Neuronal stem cell (in vitro differentiated cells): ENCODE measurements at regions not wholly inside any gene's neighbourhood (a gene's known extent, or its start where the extent isn't known, plus 50 kb on each side); places are given as distances from the start of the nearest gene placed in this dataset.

ENCODE experiments used
- DNase-seq: peaks from one replicate; pipeline ENCODE4 v3.0.0-alpha.2; 2013; ENCODE audit warnings: low spot score
- H2AFZ ChIP-seq: one replicate; pipeline ENCODE4 v1.6.1; 2013; ENCODE audit warnings: mild to moderate bottlenecking, low read length, inconsistent platforms
- H2AK5ac ChIP-seq: 2 replicates; pipeline ENCODE4 v1.6.1; 2013; ENCODE audit warnings: low read depth, mild to moderate bottlenecking, inconsistent platforms, low read length, moderate library complexity, mixed read lengths
- H2BK120ac ChIP-seq: 2 replicates; pipeline ENCODE4 v1.6.1; 2013; ENCODE audit warnings: low read depth, mild to moderate bottlenecking, inconsistent platforms, low read length, moderate library complexity, mixed read lengths
- H2BK12ac ChIP-seq: one replicate; pipeline ENCODE4 v1.6.1; 2013; ENCODE audit warnings: low read length, inconsistent platforms
- H2BK15ac ChIP-seq: 2 replicates; pipeline ENCODE4 v1.6.1; 2013; ENCODE audit warnings: mild to moderate bottlenecking, low read length, inconsistent platforms, mixed read lengths
- H2BK5ac ChIP-seq: one replicate; pipeline ENCODE4 v1.6.1; 2013; ENCODE audit warnings: inconsistent platforms, mild to moderate bottlenecking, low read length, moderate library complexity
- H3K14ac ChIP-seq: one replicate; pipeline ENCODE4 v1.6.1; 2013; ENCODE audit warnings: low read length, inconsistent platforms
- H3K18ac ChIP-seq: 2 replicates; pipeline ENCODE4 v1.6.1; 2013; ENCODE audit warnings: low read length, inconsistent platforms
- H3K23ac ChIP-seq: 2 replicates; pipeline ENCODE4 v1.6.1; 2013; ENCODE audit warnings: low read depth, mild to moderate bottlenecking, mixed read lengths, low read length, inconsistent platforms; ENCODE audit not compliant: poor library complexity
- H3K27ac ChIP-seq: replicated peaks from 3 replicates; pipeline ENCODE4 v1.5.1; 2013; ENCODE audit warnings: low read length, inconsistent platforms
- H3K27me3 ChIP-seq, 3 experiments: 2 replicates each; pipeline ENCODE4 v1.6.1; 2013; ENCODE audit warnings: low read length in 3 of 3, mild to moderate bottlenecking in 2 of 3, inconsistent platforms in 1 of 3, low read depth in 1 of 3, mixed read lengths in 1 of 3, moderate library complexity in 1 of 3; ENCODE audit not compliant: control insufficient read depth in 3 of 3, insufficient read depth in 3 of 3
- H3K36me3 ChIP-seq, 2 donors: replicated peaks in 1 of 2; 2 replicates each; pipeline ENCODE4 v1.6.1; 2013; ENCODE audit warnings: low read length in 2 of 2; ENCODE audit not compliant: control insufficient read depth in 2 of 2, insufficient read depth in 2 of 2
- H3K4ac ChIP-seq: 2 replicates; pipeline ENCODE4 v1.6.1; 2013; ENCODE audit warnings: inconsistent platforms, mild to moderate bottlenecking, low read length, moderate library complexity
- H3K4me1 ChIP-seq, 2 donors: 1 replicate in 1 of 2; 2 replicates in 1 of 2; pipeline ENCODE4 v1.6.1; 2013; ENCODE audit warnings: low read length in 2 of 2, low read depth in 1 of 2; ENCODE audit not compliant: control insufficient read depth in 2 of 2, insufficient read depth in 1 of 2
- H3K4me2 ChIP-seq: one replicate; pipeline ENCODE4 v1.6.1; 2013; ENCODE audit warnings: mild to moderate bottlenecking, low read length, inconsistent platforms; ENCODE audit not compliant: insufficient read depth, poor library complexity, severe bottlenecking
- H3K4me3 ChIP-seq, 2 donors: 2 replicates each; pipeline ENCODE4 v1.5.1; 2013; ENCODE audit warnings: low read length in 2 of 2, mild to moderate bottlenecking in 2 of 2, inconsistent platforms in 1 of 2, moderate library complexity in 1 of 2
- H3K79me1 ChIP-seq: one replicate; pipeline ENCODE4 v1.6.1; 2013; ENCODE audit warnings: low read depth, mild to moderate bottlenecking, inconsistent platforms, low read length, moderate library complexity
- H3K9ac ChIP-seq: one replicate; pipeline ENCODE4 v1.6.1; 2013; ENCODE audit warnings: mild to moderate bottlenecking, low read depth, low read length, inconsistent platforms; ENCODE audit not compliant: poor library complexity
- H3K9me3 ChIP-seq, 2 donors: replicated peaks in 1 of 2; 2 replicates each; pipeline versions ENCODE3 to v1.6.1; 2013; ENCODE audit warnings: low read length in 2 of 2, mild to moderate bottlenecking in 2 of 2, inconsistent platforms in 1 of 2, low read depth in 1 of 2, mixed read lengths in 1 of 2, moderate library complexity in 1 of 2; ENCODE audit not compliant: control insufficient read depth in 2 of 2, insufficient read depth in 1 of 2
- H4K8ac ChIP-seq: one replicate; pipeline ENCODE4 v1.6.1; 2013; ENCODE audit warnings: low read depth, mild to moderate bottlenecking, inconsistent platforms, low read length, moderate library complexity
- H4K91ac ChIP-seq: one replicate; pipeline ENCODE4 v1.6.1; 2013; ENCODE audit warnings: low read length, low read depth, mild to moderate bottlenecking, inconsistent platforms; ENCODE audit not compliant: poor library complexity
- WGBS, 2 donors: extraction: QIAGEN DNeasy Blood & Tissue Kit; methylation state at CpG; one replicate each; pipeline ENCODE4 v1.1.7; 2013; ENCODE audit warnings: missing lambda C conversion rate in 2 of 2, mixed read lengths in 1 of 2; ENCODE audit not compliant: insufficient read length in 2 of 2, insufficient replicate concordance in 1 of 2; ENCODE audit errors: extremely low coverage in 2 of 2; 5-methylcytosine and 5-hydroxymethylcytosine counted together

DNA sequence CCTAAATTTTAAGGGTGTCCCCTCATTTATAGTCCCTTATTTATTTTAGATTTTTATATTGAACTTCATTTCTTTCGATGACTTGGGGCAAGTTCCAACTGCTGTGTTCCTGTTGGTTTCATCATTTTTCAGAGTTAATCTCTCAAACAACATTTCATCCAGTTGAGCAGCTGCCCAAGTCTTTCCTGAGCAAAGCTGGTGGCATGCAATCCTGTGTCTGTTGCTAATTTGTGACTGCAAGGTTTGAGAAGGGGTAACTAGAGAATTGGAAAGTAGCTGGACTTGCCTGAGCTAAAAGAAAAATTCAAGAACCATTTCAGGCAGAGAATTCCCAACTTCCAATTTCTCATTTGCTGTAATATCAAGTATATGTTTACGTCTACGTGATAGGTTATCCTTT is 881.5 kb upstream of the SLC35B3 start:
- Histone ChIP-seq H3K27ac (peak overlapping the region; percentile 12), H2AK5ac (no peak overlapping the region), H3K79me1 (no peaks in the 10 kb centered on the region), H3K23ac (no peak overlapping the region), H2BK12ac (no peak overlapping the region), H3K4ac (no peak overlapping the region), H4K8ac (no peak overlapping the region), H3K9me3 (no peaks in the 10 kb centered on the region), H2BK120ac (no peak overlapping the region), H3K14ac (no peak overlapping the region), H3K9ac (no peak overlapping the region), H3K4me3 (no peak overlapping the region), H2BK15ac (no peak overlapping the region), H3K36me3 (no peaks in the 10 kb centered on the region), H3K18ac (no peak overlapping the region), H3K27me3 (no peaks in the 10 kb centered on the region), H4K91ac (no peak overlapping the region), H3K4me1 (peaks cover 0 to 4% of the 10 kb centered on the region in 2 donors), H2BK5ac (no peak overlapping the region), H2AFZ (no peak overlapping the region), H3K4me2 (peak overlapping the region; percentile 25)
- no peak for DNase-seq
- WGBS, 2 donors, result no CpG with 5 or more reads among the region's 3 CpGs

DNA sequence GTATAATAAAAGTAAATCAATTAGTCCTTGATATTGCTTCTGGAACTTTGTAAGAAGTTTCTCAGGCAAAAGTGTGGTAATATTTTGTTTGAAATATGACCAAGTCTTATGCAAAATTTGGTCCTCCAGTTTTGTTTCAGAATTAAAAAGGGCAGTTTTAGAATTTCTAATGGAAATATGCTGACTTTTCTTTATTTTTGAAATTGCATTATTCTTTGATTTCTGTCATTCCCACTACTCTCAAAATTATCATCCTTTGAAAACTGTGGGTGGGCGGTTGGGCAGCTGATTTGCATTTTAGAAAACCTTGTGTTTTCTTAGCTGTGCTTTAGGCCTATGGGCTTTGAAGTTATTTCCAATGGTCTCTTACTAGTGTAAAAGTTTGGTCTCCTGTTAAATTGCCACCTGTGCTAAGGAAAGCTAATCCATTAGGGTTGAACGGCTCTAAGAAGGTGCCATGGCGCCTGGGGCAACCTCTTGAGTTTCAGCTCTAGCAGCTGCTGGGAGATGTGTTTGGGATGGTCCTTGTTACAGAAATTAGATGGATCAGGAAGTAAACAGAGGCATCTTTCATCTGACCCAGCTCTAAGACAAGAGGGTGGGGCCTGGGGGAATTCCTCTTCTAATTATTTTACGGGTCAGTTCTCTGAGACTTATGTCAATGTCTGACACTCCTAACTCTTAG is 880.8 kb upstream of the SLC35B3 start:
- H3K27ac ChIP-seq, result no peak overlapping the region
- H2BK15ac ChIP-seq, result no peak overlapping the region
- no peak for DNase-seq
- H4K8ac ChIP-seq, result no peak overlapping the region
- no peak overlapping the region for H3K9ac ChIP-seq
- no peak overlapping the region for H2AFZ ChIP-seq
- no peak overlapping the region for H3K18ac ChIP-seq
- no peak overlapping the region for H3K14ac ChIP-seq
- H3K4ac ChIP-seq, result no peak overlapping the region
- H2AK5ac ChIP-seq, result no peak overlapping the region
- peaks cover 0 to 4% of the 10 kb centered on the region in 2 donors for H3K4me1 ChIP-seq
- no peaks in the 10 kb centered on the region for H3K9me3 ChIP-seq
- no peak overlapping the region for H3K4me3 ChIP-seq
- H2BK12ac ChIP-seq, result no peak overlapping the region
- H3K4me2 ChIP-seq, result no peak overlapping the region
- H3K27me3 ChIP-seq, result no peaks in the 10 kb centered on the region
- H2BK5ac ChIP-seq, result no peak overlapping the region
- no peaks in the 10 kb centered on the region for H3K79me1 ChIP-seq
- WGBS, 2 donors, result no CpG with 5 or more reads among the region's 4 CpGs
- no peak overlapping the region for H3K23ac ChIP-seq
- H4K91ac ChIP-seq, result no peak overlapping the region
- no peak overlapping the region for H2BK120ac ChIP-seq
- no peaks in the 10 kb centered on the region for H3K36me3 ChIP-seq

DNA sequence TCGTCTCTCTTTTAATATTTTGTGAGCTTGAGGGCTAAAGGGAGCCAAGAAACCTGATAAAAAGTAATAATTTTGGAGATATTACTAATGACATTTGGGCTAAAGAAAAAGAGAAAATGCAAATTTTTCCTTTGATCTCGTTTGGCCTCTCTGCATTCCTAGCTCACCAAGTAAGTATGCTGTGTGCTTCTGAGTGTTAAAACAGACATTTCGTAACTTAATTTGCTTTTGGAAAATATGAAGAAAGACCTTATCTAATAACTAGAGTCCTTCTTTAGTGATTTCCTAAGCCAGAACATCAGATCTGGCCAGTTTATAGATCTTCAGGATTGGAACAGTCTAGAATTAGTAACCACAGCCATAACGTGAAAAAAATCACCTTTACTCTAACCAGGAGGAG is 872.9 kb upstream of the SLC35B3 start:
- Histone ChIP-seq H3K9me3 (no peaks in the 10 kb centered on the region), H3K4me3 (no peak overlapping the region), H3K4ac (no peak overlapping the region), H2AK5ac (no peak overlapping the region), H3K36me3 (no peaks in the 10 kb centered on the region), H3K9ac (no peak overlapping the region), H2BK12ac (no peak overlapping the region), H3K27ac (no peak overlapping the region), H2AFZ (no peak overlapping the region), H2BK5ac (no peak overlapping the region), H3K14ac (no peak overlapping the region), H2BK15ac (no peak overlapping the region), H4K8ac (no peak overlapping the region), H3K27me3 (no peaks in the 10 kb centered on the region), H3K4me1 (no peaks in the 10 kb centered on the region), H4K91ac (no peak overlapping the region), H3K79me1 (no peaks in the 10 kb centered on the region), H3K23ac (no peak overlapping the region), H3K18ac (no peak overlapping the region), H3K4me2 (no peak overlapping the region), H2BK120ac (no peak overlapping the region)
- no peak for DNase-seq
- no CpG with 5 or more reads among the region's 4 CpGs for WGBS, 2 donors

DNA sequence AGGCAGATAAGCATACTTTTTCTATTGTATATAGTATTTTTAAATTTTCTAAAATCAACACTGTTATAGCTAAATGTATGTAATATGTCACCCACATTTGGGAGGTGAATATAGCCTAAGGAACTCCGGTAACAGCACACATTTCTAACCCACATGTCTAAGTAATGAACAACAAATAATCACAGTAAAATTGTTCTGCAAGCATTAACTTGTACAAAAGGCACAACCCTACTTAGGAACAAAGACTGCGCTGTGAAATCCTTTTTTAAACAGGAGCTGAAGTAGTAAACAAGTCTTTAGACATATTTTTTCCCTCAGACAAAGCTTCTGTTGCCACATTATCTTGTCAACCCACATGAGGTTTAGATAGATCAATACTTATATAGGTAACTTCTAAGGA is 872.4 kb upstream of the SLC35B3 start:
- H3K4me2 ChIP-seq, result no peak overlapping the region
- DNase-seq, result no peak
- no peaks in the 10 kb centered on the region for H3K79me1 ChIP-seq
- no peak overlapping the region for H3K4me3 ChIP-seq
- no peak overlapping the region for H3K23ac ChIP-seq
- no peak overlapping the region for H3K14ac ChIP-seq
- no peaks in the 10 kb centered on the region for H3K9me3 ChIP-seq
- H3K9ac ChIP-seq, result no peak overlapping the region
- H2BK120ac ChIP-seq, result no peak overlapping the region
- H2BK15ac ChIP-seq, result no peak overlapping the region
- H3K27ac ChIP-seq, result no peak overlapping the region
- no peaks in the 10 kb centered on the region for H3K36me3 ChIP-seq
- no peak overlapping the region for H3K18ac ChIP-seq
- H2BK5ac ChIP-seq, result no peak overlapping the region
- H4K91ac ChIP-seq, result no peak overlapping the region
- no peak overlapping the region for H2BK12ac ChIP-seq
- no peak overlapping the region for H4K8ac ChIP-seq
- H2AFZ ChIP-seq, result no peak overlapping the region
- WGBS, 2 donors, result no CpG with 5 or more reads among the region's 2 CpGs
- no peak overlapping the region for H2AK5ac ChIP-seq
- H3K4ac ChIP-seq, result no peak overlapping the region
- no peaks in the 10 kb centered on the region for H3K27me3 ChIP-seq
- no peaks in the 10 kb centered on the region for H3K4me1 ChIP-seq
